ENCODE measurements at regions not wholly inside any gene's neighbourhood (a gene's known extent, or its start where the extent isn't known, plus 50 kb on each side); places are given as distances from the start of the nearest gene placed in this dataset.

- TF ChIP-seq CTCF (conservative IDR thresholded peaks at IDR 0.05; ENCODE audit: low read length): no peak
- DNase-seq (ENCODE audit: low read depth): no peak
- H3K4me3 ChIP-seq (ENCODE audit: low read length): no peak overlapping the region
These were observed 324.3 kb upstream of the MOCS1 start for GRCh38 chr6:40258531-40258930.

GRCh38 chr6:40256831-40257230, 322.6 kb upstream of the MOCS1 start:
- TF ChIP-seq CTCF (conservative IDR thresholded peaks at IDR 0.05; ENCODE audit: low read length): no peak
- no peak for DNase-seq (ENCODE audit: low read depth)
- H3K4me3 ChIP-seq (ENCODE audit: low read length): no peak overlapping the region

- no peak overlapping the region for H3K4me3 ChIP-seq (ENCODE audit: low read length)
- no peak for DNase-seq (ENCODE audit: low read depth)
- no peak for TF ChIP-seq CTCF (conservative IDR thresholded peaks at IDR 0.05; ENCODE audit: low read length)
These were observed 322.0 kb upstream of the MOCS1 start for GRCh38 chr6:40256224-40256623.

- no peak for DNase-seq (ENCODE audit: low read depth)
- H3K4me3 ChIP-seq (ENCODE audit: low read length): no peak overlapping the region
- no peak for TF ChIP-seq CTCF (conservative IDR thresholded peaks at IDR 0.05; ENCODE audit: low read length)
These were observed 319.2 kb upstream of the MOCS1 start for GRCh38 chr6:40253420-40253819.

- DNase-seq (ENCODE audit: low read depth): no peak
- H3K4me3 ChIP-seq (ENCODE audit: low read length): no peak overlapping the region
- TF ChIP-seq CTCF (conservative IDR thresholded peaks at IDR 0.05; ENCODE audit: low read length): no peak
These were observed 318.4 kb upstream of the MOCS1 start for GRCh38 chr6:40252531-40253258.

- no peak for DNase-seq (ENCODE audit: low read depth)
- H3K4me3 ChIP-seq (ENCODE audit: low read length): no peak overlapping the region
- no peak for TF ChIP-seq CTCF (conservative IDR thresholded peaks at IDR 0.05; ENCODE audit: low read length)
These were observed 317.5 kb upstream of the MOCS1 start for GRCh38 chr6:40251637-40252300.

- DNase-seq (ENCODE audit: low read depth): no peak
- no peak for TF ChIP-seq CTCF (conservative IDR thresholded peaks at IDR 0.05; ENCODE audit: low read length)
- no peak overlapping the region for H3K4me3 ChIP-seq (ENCODE audit: low read length)
These were observed 315.7 kb upstream of the MOCS1 start for GRCh38 chr6:40249935-40250334.

Data from AG10803 (cell line).